ENCODE measurements at regions not wholly inside any gene's neighbourhood (a gene's known extent, or its start where the extent isn't known, plus 50 kb on each side); places are given as distances from the start of the nearest gene placed in this dataset.

DNA sequence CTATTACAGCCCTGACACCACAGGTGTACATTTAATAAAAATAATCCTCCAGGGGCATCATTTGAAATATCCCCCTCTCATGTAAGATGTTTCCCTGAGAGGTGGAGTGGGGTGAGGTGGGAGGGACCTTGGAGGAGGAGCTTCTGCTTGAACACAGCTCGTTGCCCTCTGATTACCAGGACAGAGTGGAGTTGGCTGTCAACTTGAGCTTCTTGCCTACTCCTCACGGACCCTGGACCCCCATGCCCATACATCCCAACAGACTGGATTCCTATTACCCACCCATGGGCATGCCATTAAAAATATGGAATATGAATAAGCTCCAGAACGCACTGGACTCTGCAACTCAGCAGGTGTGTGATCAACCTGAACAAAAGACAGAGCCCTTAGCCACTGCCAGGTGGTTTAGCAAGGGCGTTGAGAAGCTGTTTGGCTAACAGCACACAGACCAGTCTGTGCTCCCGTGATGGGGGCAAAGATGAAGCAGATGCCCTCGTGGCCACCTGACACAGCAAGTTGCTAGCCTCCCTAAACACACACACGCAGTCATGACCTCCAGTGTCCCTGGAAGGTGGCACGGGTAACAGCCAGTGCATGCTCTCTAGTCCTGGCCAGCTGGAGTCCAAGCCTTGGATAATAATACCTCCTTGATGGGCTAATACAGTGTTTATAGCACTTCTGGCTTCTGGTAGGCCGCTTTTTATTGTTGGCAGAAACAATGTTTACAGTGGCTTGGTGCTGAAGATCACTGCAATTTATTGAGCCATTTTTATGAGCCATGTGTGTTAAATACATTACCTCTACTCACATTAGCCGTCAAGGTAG lies 155.0 kb downstream of the TOMM20 start:
- H3K27ac ChIP-seq (ENCODE audit: poor library complexity, severe bottlenecking), result no peak overlapping the region

GRCh38 chr1:234972411-234973191 lies 156.0 kb downstream of the TOMM20 start:
- TF ChIP-seq, protein P1, sequence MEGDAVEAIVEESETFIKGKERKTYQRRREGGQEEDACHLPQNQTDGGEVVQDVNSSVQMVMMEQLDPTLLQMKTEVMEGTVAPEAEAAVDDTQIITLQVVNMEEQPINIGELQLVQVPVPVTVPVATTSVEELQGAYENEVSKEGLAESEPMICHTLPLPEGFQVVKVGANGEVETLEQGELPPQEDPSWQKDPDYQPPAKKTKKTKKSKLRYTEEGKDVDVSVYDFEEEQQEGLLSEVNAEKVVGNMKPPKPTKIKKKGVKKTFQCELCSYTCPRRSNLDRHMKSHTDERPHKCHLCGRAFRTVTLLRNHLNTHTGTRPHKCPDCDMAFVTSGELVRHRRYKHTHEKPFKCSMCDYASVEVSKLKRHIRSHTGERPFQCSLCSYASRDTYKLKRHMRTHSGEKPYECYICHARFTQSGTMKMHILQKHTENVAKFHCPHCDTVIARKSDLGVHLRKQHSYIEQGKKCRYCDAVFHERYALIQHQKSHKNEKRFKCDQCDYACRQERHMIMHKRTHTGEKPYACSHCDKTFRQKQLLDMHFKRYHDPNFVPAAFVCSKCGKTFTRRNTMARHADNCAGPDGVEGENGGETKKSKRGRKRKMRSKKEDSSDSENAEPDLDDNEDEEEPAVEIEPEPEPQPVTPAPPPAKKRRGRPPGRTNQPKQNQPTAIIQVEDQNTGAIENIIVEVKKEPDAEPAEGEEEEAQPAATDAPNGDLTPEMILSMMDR (IDR thresholded peaks at IDR 0.05; ENCODE audit: poor library complexity, severe bottlenecking), result no peak
- ATAC-seq (ENCODE audit: low read depth), result no peak
- Histone ChIP-seq H3K4me1 (ENCODE audit: insufficient read depth, poor library complexity, severe bottlenecking) (peaks cover 26% of the 10 kb centered on the region), H3K27ac (ENCODE audit: poor library complexity, severe bottlenecking) (no peak overlapping the region), H3K9me3 (ENCODE audit: severe bottlenecking) (no peaks in the 10 kb centered on the region), H3K27me3 (ENCODE audit: insufficient read depth, poor library complexity, severe bottlenecking) (no peaks in the 10 kb centered on the region), H3K36me3 (ENCODE audit: low read depth) (no peaks in the 10 kb centered on the region), H3K4me3 (ENCODE audit: severe bottlenecking) (no peak overlapping the region)
- no peak for DNase-seq (ENCODE audit: low spot score)

More for the DNA sequence above, 155.0 kb downstream of the TOMM20 start:
- Histone ChIP-seq H3K4me3 (ENCODE audit: severe bottlenecking) (no peak overlapping the region), H3K36me3 (ENCODE audit: low read depth) (no peaks in the 10 kb centered on the region), H3K27me3 (ENCODE audit: insufficient read depth, poor library complexity, severe bottlenecking) (no peaks in the 10 kb centered on the region), H3K4me1 (ENCODE audit: insufficient read depth, poor library complexity, severe bottlenecking) (peaks cover 33% of the 10 kb centered on the region), H3K9me3 (ENCODE audit: severe bottlenecking) (no peaks in the 10 kb centered on the region)
- DNase-seq (ENCODE audit: low spot score), result no peak
- TF ChIP-seq, protein P1 (IDR thresholded peaks at IDR 0.05; ENCODE audit: poor library complexity, severe bottlenecking), result no peak
- no peak for ATAC-seq (ENCODE audit: low read depth)

- H3K4me3 ChIP-seq (ENCODE audit: severe bottlenecking), result no peak overlapping the region
- H3K27ac ChIP-seq (ENCODE audit: poor library complexity, severe bottlenecking), result no peak overlapping the region
- H3K36me3 ChIP-seq (ENCODE audit: low read depth), result no peaks in the 10 kb centered on the region
- H3K27me3 ChIP-seq (ENCODE audit: insufficient read depth, poor library complexity, severe bottlenecking), result no peaks in the 10 kb centered on the region
- H3K9me3 ChIP-seq (ENCODE audit: severe bottlenecking), result no peaks in the 10 kb centered on the region
- ATAC-seq (ENCODE audit: low read depth) (no peak), DNase-seq (ENCODE audit: low spot score) (no peak)
- TF ChIP-seq, protein P1 (IDR thresholded peaks at IDR 0.05; ENCODE audit: poor library complexity, severe bottlenecking), result no peak
- H3K4me1 ChIP-seq (ENCODE audit: insufficient read depth, poor library complexity, severe bottlenecking), result peaks cover 26% of the 10 kb centered on the region
Measured at GRCh38 chr1:234971586-234972297, 156.9 kb downstream of the TOMM20 start.

DNA sequence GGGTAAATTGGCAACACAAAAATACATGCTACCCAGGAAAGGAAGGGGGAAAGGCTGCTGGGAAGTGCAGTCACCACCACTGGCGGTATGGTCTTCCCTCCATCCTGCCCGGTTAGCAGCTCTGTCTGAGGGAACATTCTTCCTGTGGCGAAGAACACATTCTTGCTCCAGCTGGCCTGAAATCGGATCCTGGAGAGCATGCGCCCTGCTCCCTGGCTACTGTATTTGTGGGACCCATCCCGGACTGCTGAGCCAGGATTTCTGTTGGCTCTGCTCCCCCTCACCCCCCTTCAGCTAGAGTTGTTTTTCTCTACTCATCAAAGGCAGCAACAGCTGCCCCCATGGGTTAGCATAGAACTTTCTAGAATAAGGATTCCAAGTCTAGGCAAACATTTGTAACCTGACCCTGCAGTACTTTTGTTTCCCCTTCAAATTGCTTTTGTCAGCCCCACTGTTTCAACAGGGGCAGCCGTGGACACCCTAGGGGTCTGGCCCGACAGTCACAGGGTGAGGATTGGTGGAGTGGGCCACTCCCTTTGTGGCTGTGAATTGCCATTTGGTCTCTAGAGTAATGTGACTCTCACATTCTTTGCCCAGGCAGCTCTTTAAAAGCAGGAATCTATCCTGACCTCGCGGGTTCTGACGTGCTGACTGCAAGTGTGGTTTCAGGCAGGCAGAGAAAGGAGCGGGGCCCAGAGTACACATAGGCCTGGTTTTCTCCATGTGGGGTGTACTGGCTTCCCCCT lies 157.7 kb downstream of the TOMM20 start:
- TF ChIP-seq, protein P1 (IDR thresholded peaks at IDR 0.05; ENCODE audit: poor library complexity, severe bottlenecking), result no peak
- peaks cover 23% of the 10 kb centered on the region for H3K4me1 ChIP-seq (ENCODE audit: insufficient read depth, poor library complexity, severe bottlenecking)
- ATAC-seq (ENCODE audit: low read depth) (0 out of 3 replicates have a peak, but pooled peaks have one; percentile 10), DNase-seq (ENCODE audit: low spot score) (no peak)
- no peaks in the 10 kb centered on the region for H3K27me3 ChIP-seq (ENCODE audit: insufficient read depth, poor library complexity, severe bottlenecking)
- H3K27ac ChIP-seq (ENCODE audit: poor library complexity, severe bottlenecking), result no peak overlapping the region
- no peaks in the 10 kb centered on the region for H3K36me3 ChIP-seq (ENCODE audit: low read depth)
- no peaks in the 10 kb centered on the region for H3K9me3 ChIP-seq (ENCODE audit: severe bottlenecking)
- H3K4me3 ChIP-seq (ENCODE audit: severe bottlenecking), result no peak overlapping the region
